ENCODE measurements at regions not wholly inside any gene's neighbourhood (a gene's known extent, or its start where the extent isn't known, plus 50 kb on each side); places are given as distances from the start of the nearest gene placed in this dataset.
A peak's percentile ranks its signal among the peaks of the same experiment; 100 is the strongest.

- TF ChIP-seq, protein P1, sequence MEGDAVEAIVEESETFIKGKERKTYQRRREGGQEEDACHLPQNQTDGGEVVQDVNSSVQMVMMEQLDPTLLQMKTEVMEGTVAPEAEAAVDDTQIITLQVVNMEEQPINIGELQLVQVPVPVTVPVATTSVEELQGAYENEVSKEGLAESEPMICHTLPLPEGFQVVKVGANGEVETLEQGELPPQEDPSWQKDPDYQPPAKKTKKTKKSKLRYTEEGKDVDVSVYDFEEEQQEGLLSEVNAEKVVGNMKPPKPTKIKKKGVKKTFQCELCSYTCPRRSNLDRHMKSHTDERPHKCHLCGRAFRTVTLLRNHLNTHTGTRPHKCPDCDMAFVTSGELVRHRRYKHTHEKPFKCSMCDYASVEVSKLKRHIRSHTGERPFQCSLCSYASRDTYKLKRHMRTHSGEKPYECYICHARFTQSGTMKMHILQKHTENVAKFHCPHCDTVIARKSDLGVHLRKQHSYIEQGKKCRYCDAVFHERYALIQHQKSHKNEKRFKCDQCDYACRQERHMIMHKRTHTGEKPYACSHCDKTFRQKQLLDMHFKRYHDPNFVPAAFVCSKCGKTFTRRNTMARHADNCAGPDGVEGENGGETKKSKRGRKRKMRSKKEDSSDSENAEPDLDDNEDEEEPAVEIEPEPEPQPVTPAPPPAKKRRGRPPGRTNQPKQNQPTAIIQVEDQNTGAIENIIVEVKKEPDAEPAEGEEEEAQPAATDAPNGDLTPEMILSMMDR (IDR thresholded peaks at IDR 0.05), result peak in 6 of 7 experiments; percentile 29 to 49 (median 36)
- no peak for TF ChIP-seq POLR2A (IDR thresholded peaks at IDR 0.05)
Measured at GRCh38 chr7:16098585-16099179, 322.7 kb downstream of the CRPPA start.
